ENCODE measurements at regions not wholly inside any gene's neighbourhood (a gene's known extent, or its start where the extent isn't known, plus 50 kb on each side); places are given as distances from the start of the nearest gene placed in this dataset.

- TF ChIP-seq CTCF (IDR thresholded peaks at IDR 0.05; ENCODE audit: low read depth, low read length, poor library complexity, severe bottlenecking) (no peak), EZH2phosphoT487 (IDR thresholded peaks at IDR 0.05; ENCODE audit: borderline replicate concordance, low read length) (no peak)
Measured at GRCh38 chr2:12254280-12254860, 462.4 kb upstream of the TRIB2 start.
